MCF 10A (cell line): ENCODE measurements at regions not wholly inside any gene's neighbourhood (a gene's known extent, or its start where the extent isn't known, plus 50 kb on each side); places are given as distances from the start of the nearest gene placed in this dataset.
A peak's percentile ranks its signal among the peaks of the same experiment; 100 is the strongest.

Experiments
- BruUV-seq: library from RNA; stranded (reverse); fragments of 400-500 nt; replicated peaks from 2 replicates; lab custom pipeline; 2021; lab: Mats Ljungman, UMichigan
- CTCF ChIA-PET: fragments of 300-600 bp; sonication (Branson Sonifier 250); formaldehyde crosslinking; extraction: SDS; loops from one replicate; lab custom pipeline; 2021; ENCODE audit warnings: antibody characterized with exemption, inconsistent platforms; lab: Yijun Ruan, JAX
- POLR2A ChIA-PET: fragments of 300-600, 350-650 bp; sonication (Branson Sonifier 250); formaldehyde crosslinking; extraction: SDS; loops from one replicate; lab custom pipeline; 2020; ENCODE audit warnings: antibody characterized with exemption, inconsistent platforms; lab: Yijun Ruan, JAX
- DNase-seq: peaks from one replicate; pipeline ENCODE4 v3.0.0-alpha.2; 2018; ENCODE audit not compliant: unreplicated experiment
- H3K27ac Mint-ChIP-seq: one replicate; pipeline ENCODE4 v1.8.0; 2022; ENCODE audit warnings: mild to moderate bottlenecking, low read depth, mixed read lengths; ENCODE audit not compliant: unreplicated experiment
- H3K27me3 Mint-ChIP-seq: one replicate; pipeline ENCODE4 v1.8.0; 2022; ENCODE audit warnings: mixed read lengths; ENCODE audit not compliant: insufficient read depth, unreplicated experiment
- H3K36me3 Mint-ChIP-seq: one replicate; pipeline ENCODE4 v1.8.0; 2022; ENCODE audit warnings: mild to moderate bottlenecking, moderate library complexity, mixed read lengths; ENCODE audit not compliant: insufficient read depth, unreplicated experiment
- H3K4me1 Mint-ChIP-seq: one replicate; pipeline ENCODE4 v1.8.0; 2022; ENCODE audit warnings: mixed read lengths; ENCODE audit not compliant: insufficient read depth, unreplicated experiment
- H3K4me3 Mint-ChIP-seq: one replicate; pipeline ENCODE4 v1.8.0; 2022; ENCODE audit warnings: mild to moderate bottlenecking, moderate library complexity, mixed read lengths; ENCODE audit not compliant: unreplicated experiment
- H3K9me3 Mint-ChIP-seq: one replicate; pipeline ENCODE4 v1.8.0; 2022; ENCODE audit warnings: mixed read lengths; ENCODE audit not compliant: unreplicated experiment
- CTCF ChIP-seq: fragments of 200-600 bp; IDR thresholded peaks from one replicate; pipeline ENCODE4 v1.8.0; 2022; ENCODE audit warnings: antibody characterized with exemption, mild to moderate bottlenecking; ENCODE audit not compliant: unreplicated experiment
- intact Hi-C: fragments of 100-400 bp; cut with micrococcal nuclease; formaldehyde crosslinking; loops from 2 replicates; pipeline ENCODE4 v1.14.1; 2022

GRCh38 chr2:153232464-153232863 lies 246.1 kb downstream of the RPRM start:
- H3K4me1 Mint-ChIP-seq = no peaks in the 10 kb centered on the region
- H3K36me3 Mint-ChIP-seq = no peaks in the 10 kb centered on the region
- H3K27ac Mint-ChIP-seq = no peak overlapping the region
- H3K4me3 Mint-ChIP-seq = no peak overlapping the region
- intact Hi-C loops = no loop called here
- POLR2A ChIA-PET = interaction anchor here (0.6 kb wide), 1 partner anchor 218 kb away, joined by 3 read pairs; no protein-coding TSS in a partner anchor
- H3K9me3 Mint-ChIP-seq = no peaks in the 10 kb centered on the region
- CTCF ChIA-PET = interaction anchor here (0.6 kb wide), 1 partner anchor 307 kb away, joined by 3 read pairs; no protein-coding TSS in a partner anchor
- H3K27me3 Mint-ChIP-seq = no peaks in the 10 kb centered on the region
- no peak for TF ChIP-seq CTCF
- no TSS peak for BruUV-seq
- no peak for DNase-seq

- no peak overlapping the region for H3K4me3 Mint-ChIP-seq
- no peak for TF ChIP-seq CTCF
- no peaks in the 10 kb centered on the region for H3K36me3 Mint-ChIP-seq
- intact Hi-C loops = no loop called here
- peak; percentile 28 for DNase-seq
- H3K4me1 Mint-ChIP-seq = no peaks in the 10 kb centered on the region
- no peaks in the 10 kb centered on the region for H3K27me3 Mint-ChIP-seq
- BruUV-seq = no TSS peak
- H3K9me3 Mint-ChIP-seq = peaks cover 9% of the 10 kb centered on the region
- POLR2A ChIA-PET = no interaction called here
- H3K27ac Mint-ChIP-seq = no peak overlapping the region
- CTCF ChIA-PET = interaction anchor here (0.7 to 1.5 kb wide), 2 partner anchors 248 to 305 kb away, joined by 3 to 6 read pairs; no protein-coding TSS in a partner anchor
These were observed 247.6 kb downstream of the RPRM start for GRCh38 chr2:153230977-153231376.

- intact Hi-C loops = no loop called here
- POLR2A ChIA-PET = no interaction called here
- TF ChIP-seq CTCF = no peak
- DNase-seq = no peak
- Mint-ChIP-seq H3K27ac (no peak overlapping the region), H3K4me3 (no peak overlapping the region), H3K27me3 (no peaks in the 10 kb centered on the region), H3K36me3 (no peaks in the 10 kb centered on the region), H3K4me1 (no peaks in the 10 kb centered on the region), H3K9me3 (peaks cover 9% of the 10 kb centered on the region)
- BruUV-seq = no TSS peak
- CTCF ChIA-PET = no interaction called here
These were observed 249.7 kb downstream of the RPRM start for GRCh38 chr2:153228904-153229303.

GRCh38 chr2:153227981-153228380 lies 250.6 kb downstream of the RPRM start:
- TF ChIP-seq CTCF = no peak
- intact Hi-C loops = no loop called here
- DNase-seq = no peak
- Mint-ChIP-seq H3K9me3 (peaks cover 9% of the 10 kb centered on the region), H3K4me1 (no peaks in the 10 kb centered on the region), H3K36me3 (no peaks in the 10 kb centered on the region), H3K27ac (no peak overlapping the region), H3K27me3 (no peaks in the 10 kb centered on the region), H3K4me3 (no peak overlapping the region)
- POLR2A ChIA-PET = no interaction called here
- BruUV-seq = no TSS peak
- CTCF ChIA-PET = no interaction called here
